IMR-90 (cell line): ENCODE measurements at regions not wholly inside any gene's neighbourhood (a gene's known extent, or its start where the extent isn't known, plus 50 kb on each side); places are given as distances from the start of the nearest gene placed in this dataset.

Source experiments
- ATAC-seq: fragments of 200-7000 bp; cut with Tn5 transposase; 2 replicates; pipeline ENCODE4 v1.9.1; 2020; ENCODE audit warnings: low read depth, mild to moderate bottlenecking, moderate library complexity
- BruUV-seq: library from RNA; stranded (reverse); fragments of 400-500 nt; replicated peaks from 2 replicates; lab custom pipeline; 2021; lab: Mats Ljungman, UMichigan
- CTCF ChIA-PET: fragments of 300-600 bp; formaldehyde crosslinking; extraction: SDS; loops from one replicate; lab custom pipeline; 2021; ENCODE audit warnings: antibody characterized with exemption; lab: Yijun Ruan, JAX
- POLR2A ChIA-PET: fragments of 300-600 bp; sonication (Branson Sonifier 250); formaldehyde crosslinking; loops from one replicate; lab custom pipeline; 2022; ENCODE audit warnings: antibody characterized with exemption; ENCODE audit not compliant: unreplicated experiment; lab: Charles Lee
- DNase-seq: peaks from one replicate; pipeline ENCODE4 v3.0.0; 2013
- H2AFZ ChIP-seq: replicated peaks from 2 replicates; pipeline ENCODE3; 2013; ENCODE audit warnings: low read length, mild to moderate bottlenecking; ENCODE audit not compliant: poor library complexity
- H2AK5ac ChIP-seq: 2 replicates; pipeline ENCODE4 v1.6.1; 2013; ENCODE audit warnings: low read depth, low read length, inconsistent platforms
- H2AK9ac ChIP-seq: replicated peaks from 2 replicates; pipeline ENCODE3; 2013; ENCODE audit warnings: mild to moderate bottlenecking, low read depth, low read length, moderate library complexity; ENCODE audit not compliant: poor library complexity
- H2BK120ac ChIP-seq: 2 replicates; pipeline ENCODE4 v1.6.1; 2013; ENCODE audit warnings: low read depth, low read length, inconsistent platforms
- H2BK15ac ChIP-seq: 3 replicates; pipeline ENCODE4 v1.6.1; 2013; ENCODE audit warnings: low read depth, low read length, inconsistent platforms
- H2BK20ac ChIP-seq: 2 replicates; pipeline ENCODE4 v1.6.1; 2013; ENCODE audit warnings: low read depth, mild to moderate bottlenecking, inconsistent platforms, low read length, moderate library complexity
- H2BK5ac ChIP-seq: 2 replicates; pipeline ENCODE4 v1.6.1; 2013; ENCODE audit warnings: mild to moderate bottlenecking, low read depth, low read length, inconsistent platforms; ENCODE audit not compliant: poor library complexity, severe bottlenecking
- H3K14ac ChIP-seq: replicated peaks from 2 replicates; pipeline ENCODE4 v1.6.1; 2013; ENCODE audit warnings: low read depth, low read length, inconsistent platforms
- H3K18ac ChIP-seq: 2 replicates; pipeline ENCODE4 v1.6.1; 2013; ENCODE audit warnings: low read depth, low read length, control low read depth
- H3K23ac ChIP-seq: 2 replicates; pipeline ENCODE4 v1.6.1; 2013; ENCODE audit warnings: low read depth, low read length, inconsistent platforms
- H3K27ac ChIP-seq: 2 replicates; pipeline ENCODE4 v1.5.1; 2013; ENCODE audit warnings: mild to moderate bottlenecking, control low read depth, low read length; ENCODE audit not compliant: insufficient read depth
- H3K27me3 ChIP-seq: 2 replicates; pipeline ENCODE4 v1.6.1; 2013; ENCODE audit warnings: low read length; ENCODE audit not compliant: control insufficient read depth, insufficient read depth
- H3K36me3 ChIP-seq: 2 replicates; pipeline ENCODE4 v1.6.1; 2013; ENCODE audit warnings: low read length, mixed read lengths; ENCODE audit not compliant: control insufficient read depth, insufficient read depth
- H3K4ac ChIP-seq: 2 replicates; pipeline ENCODE4 v1.6.1; 2013; ENCODE audit warnings: low read depth, low read length, inconsistent platforms
- H3K4me1 ChIP-seq: 2 replicates; pipeline ENCODE4 v1.6.1; 2013; ENCODE audit warnings: low read length, mixed read lengths; ENCODE audit not compliant: control insufficient read depth, insufficient read depth
- H3K4me2 ChIP-seq: 2 replicates; pipeline ENCODE4 v1.6.1; 2013; ENCODE audit warnings: low read depth, mild to moderate bottlenecking, control low read depth, low read length, moderate library complexity
- H3K4me3 ChIP-seq: 2 replicates; pipeline ENCODE4 v1.5.1; 2013; ENCODE audit warnings: low read depth, mild to moderate bottlenecking, control low read depth, low read length, moderate library complexity; ENCODE audit not compliant: insufficient read depth
- H3K56ac ChIP-seq: 2 replicates; pipeline ENCODE4 v1.6.1; 2013; ENCODE audit warnings: low read length, inconsistent platforms; ENCODE audit not compliant: insufficient read depth; ENCODE audit errors: extremely low read depth
- H3K79me1 ChIP-seq, 2 experiments: 2 replicates each; pipeline ENCODE4 v1.6.1; 2013; ENCODE audit warnings: low read length in 2 of 2, inconsistent platforms in 1 of 2, low read depth in 1 of 2
- H3K9ac ChIP-seq: 2 replicates; pipeline ENCODE4 v1.6.1; 2013; ENCODE audit warnings: low read depth, low read length, control low read depth
- H3K9me1 ChIP-seq: 2 replicates; pipeline ENCODE4 v1.6.1; 2013; ENCODE audit warnings: low read length, inconsistent platforms; ENCODE audit not compliant: insufficient read depth
- H3K9me3 ChIP-seq: 2 replicates; pipeline ENCODE4 v1.6.1; 2013; ENCODE audit warnings: low read length; ENCODE audit not compliant: control insufficient read depth, insufficient read depth
- H4K20me1 ChIP-seq: 2 replicates; pipeline ENCODE4 v1.6.1; 2013; ENCODE audit warnings: low read length, inconsistent platforms; ENCODE audit not compliant: insufficient read depth
- H4K5ac ChIP-seq: 2 replicates; pipeline ENCODE4 v1.6.1; 2013; ENCODE audit warnings: mild to moderate bottlenecking, low read depth, low read length, control low read depth
- H4K8ac ChIP-seq, 2 experiments: 2 replicates each; pipeline ENCODE4 v1.6.1; 2013; ENCODE audit warnings: low read depth in 2 of 2, low read length in 2 of 2, control low read depth in 1 of 2, inconsistent platforms in 1 of 2
- H4K91ac ChIP-seq: 2 replicates; pipeline ENCODE4 v1.6.1; 2013; ENCODE audit warnings: low read depth, low read length, inconsistent platforms; ENCODE audit not compliant: insufficient read depth
- WGBS, 2 experiments: methylation state at CpG; one replicate each; pipeline versions ENCODE4 v1.1.5 to v1.1.7; 2013; ENCODE audit warnings: missing lambda C conversion rate in 2 of 2; ENCODE audit not compliant: insufficient read length in 1 of 2; ENCODE audit errors: extremely low coverage in 2 of 2; 5-methylcytosine and 5-hydroxymethylcytosine counted together
- dilution Hi-C: fragments of 300-500 bp; cut with HindIII; formaldehyde crosslinking; loops from one replicate; pipeline ENCODE4 v1.14.3; 2018; ENCODE audit warnings: low sequenced_read_pairs; ENCODE audit not compliant: unreplicated experiment
- in situ Hi-C: fragments of 300-500 bp; cut with MboI; formaldehyde crosslinking; loops from 3 replicates; pipeline ENCODE4 v1.14.3; 2019; ENCODE audit warnings: low sequenced_read_pairs, inconsistent platforms, mixed read lengths
- intact Hi-C: fragments of 100-400 bp; cut with micrococcal nuclease; formaldehyde crosslinking; loops from 2 replicates; pipeline ENCODE4 v1.10.0; 2022
- TF ChIP-seq, protein P1 (sequence below): fragments of 150-350 bp; IDR thresholded peaks from 2 replicates; pipeline ENCODE4 v1.6.1; 2016; ENCODE audit warnings: low read depth, mild to moderate bottlenecking, low read length, moderate library complexity, borderline replicate concordance

DNA sequence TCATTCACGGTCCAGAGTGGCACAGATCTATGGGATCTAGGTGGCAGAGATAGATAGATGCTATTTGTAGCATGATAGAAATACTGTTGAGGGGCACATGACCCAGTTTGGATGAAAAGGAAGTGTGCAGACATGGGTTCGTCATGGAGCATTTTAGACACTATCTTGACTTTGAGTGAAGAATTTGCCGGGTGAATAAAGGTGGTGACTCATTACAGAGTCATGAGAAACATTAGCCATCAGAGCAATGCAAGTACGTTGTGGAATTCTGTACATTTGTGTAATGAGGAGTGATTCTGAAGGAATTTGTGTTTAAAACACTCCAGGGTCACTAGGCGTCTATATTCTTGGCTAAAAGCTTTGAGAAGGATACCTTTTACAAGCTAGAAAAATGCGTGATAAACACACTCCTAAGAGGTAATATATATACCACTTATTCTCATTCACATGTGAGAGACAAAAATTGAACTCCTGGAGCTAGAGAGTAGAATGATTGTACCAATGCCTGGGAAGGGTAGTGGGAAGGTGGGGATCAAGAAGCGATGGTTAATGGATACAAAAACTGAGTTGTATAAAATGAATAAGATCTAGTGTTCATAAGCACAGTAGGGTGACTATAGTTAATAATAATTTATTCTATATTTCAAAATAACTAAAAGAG lies 593.7 kb upstream of the LUZP2 start (continued):
- TF ChIP-seq, protein P1, sequence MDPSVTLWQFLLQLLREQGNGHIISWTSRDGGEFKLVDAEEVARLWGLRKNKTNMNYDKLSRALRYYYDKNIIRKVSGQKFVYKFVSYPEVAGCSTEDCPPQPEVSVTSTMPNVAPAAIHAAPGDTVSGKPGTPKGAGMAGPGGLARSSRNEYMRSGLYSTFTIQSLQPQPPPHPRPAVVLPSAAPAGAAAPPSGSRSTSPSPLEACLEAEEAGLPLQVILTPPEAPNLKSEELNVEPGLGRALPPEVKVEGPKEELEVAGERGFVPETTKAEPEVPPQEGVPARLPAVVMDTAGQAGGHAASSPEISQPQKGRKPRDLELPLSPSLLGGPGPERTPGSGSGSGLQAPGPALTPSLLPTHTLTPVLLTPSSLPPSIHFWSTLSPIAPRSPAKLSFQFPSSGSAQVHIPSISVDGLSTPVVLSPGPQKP = no peak

DNA sequence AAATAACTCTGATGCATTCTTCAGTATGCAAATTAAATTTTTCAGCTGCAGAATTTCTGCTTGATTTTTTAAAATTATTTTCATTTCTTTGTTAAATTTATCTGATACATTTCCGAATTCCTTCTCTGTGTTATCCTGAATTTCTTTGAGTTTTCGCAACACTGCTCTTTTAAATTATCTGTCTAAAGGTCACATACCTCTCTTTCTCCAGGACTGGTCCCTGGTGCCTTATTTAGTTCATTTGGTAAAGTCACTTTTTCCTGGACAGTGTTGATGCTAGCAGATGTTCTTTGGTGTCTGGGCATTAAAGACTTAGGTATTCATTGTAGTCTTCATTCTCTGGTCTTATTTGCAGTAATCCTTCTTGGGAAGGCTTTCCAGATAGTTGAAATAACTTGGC lies 577.4 kb upstream of the LUZP2 start:
- 0 out of 2 replicates have a peak overlapping the region, but pooled peaks have one; percentile 28 for H3K18ac ChIP-seq
- H2BK20ac ChIP-seq = no peak overlapping the region
- H3K23ac ChIP-seq = no peak overlapping the region
- 0 out of 2 replicates have a peak overlapping the region, but pooled peaks have one; percentile 1 for H2AK5ac ChIP-seq
- no peaks in the 10 kb centered on the region for H3K9me1 ChIP-seq
- H2BK5ac ChIP-seq = no peak overlapping the region
- no peak overlapping the region for H4K91ac ChIP-seq
- no peaks in the 10 kb centered on the region for H3K27me3 ChIP-seq
- no peaks in the 10 kb centered on the region for H4K20me1 ChIP-seq
- 0 out of 2 replicates have a peak overlapping the region, but pooled peaks have one; percentile 0 for H3K4ac ChIP-seq
- no peaks in the 10 kb centered on the region for H3K4me1 ChIP-seq
- TF ChIP-seq, protein P1 = no peak
- no peak overlapping the region for H3K9ac ChIP-seq
- ATAC-seq = no peak
- H4K8ac ChIP-seq = 0 out of 4 replicates have a peak overlapping the region, but pooled peaks of 1 of the 2 experiments have one; percentile 0
- dilution Hi-C loops = no loop called here
- H3K79me1 ChIP-seq = no peaks in the 10 kb centered on the region
- no peak overlapping the region for H2AFZ ChIP-seq
- ChIA-PET POLR2A (no interaction called here), CTCF (no interaction called here)
- in situ Hi-C loops = no loop called here
- intact Hi-C loops = no loop called here
- H3K36me3 ChIP-seq = no peaks in the 10 kb centered on the region
- no peak overlapping the region for H3K4me3 ChIP-seq
- H3K4me2 ChIP-seq = no peak overlapping the region
- WGBS, 2 experiments = no CpG with 5 or more reads among the region's 2 CpGs
- no peak overlapping the region for H3K27ac ChIP-seq
- peak overlapping the region; percentile 81; the same call in 1 of the 2 replicates for H2BK120ac ChIP-seq
- H3K14ac ChIP-seq = 0 out of 2 replicates have a peak overlapping the region, but pooled peaks have one; percentile 79
- DNase-seq = no peak
- BruUV-seq = no TSS peak
- H2BK15ac ChIP-seq = peak overlapping the region; percentile 32; the same call in 2 of the 3 replicates
- H3K56ac ChIP-seq = no peak overlapping the region
- no peaks in the 10 kb centered on the region for H3K9me3 ChIP-seq
- H2AK9ac ChIP-seq = no peak overlapping the region
- no peak overlapping the region for H4K5ac ChIP-seq
